Activated B cell treated with CpG ODN at 0.5 μM for 24 hours (primary cell): ENCODE measurements at regions not wholly inside any gene's neighbourhood (a gene's known extent, or its start where the extent isn't known, plus 50 kb on each side); places are given as distances from the start of the nearest gene placed in this dataset.

Source experiments
- ATAC-seq: fragments of 200-7000 bp; cut with Tn5 transposase; one replicate; pipeline ENCODE4 v1.10.0; 2021; ENCODE audit warnings: low read depth, mild to moderate bottlenecking, moderate library complexity
- CTCF ChIA-PET: fragments of 350-600 bp; sonication (Branson Sonifier 250); formaldehyde crosslinking; loops from one replicate; lab custom pipeline; 2021; ENCODE audit warnings: antibody characterized with exemption; lab: Charles Lee
- POLR2A ChIA-PET: fragments of 350-600 bp; sonication (Branson Sonifier 250); formaldehyde crosslinking; loops from one replicate; lab custom pipeline; 2021; ENCODE audit warnings: antibody characterized with exemption; lab: Charles Lee
- DNase-seq: peaks from one replicate; pipeline ENCODE4 v3.0.0; 2022
- H3K27ac Mint-ChIP-seq: one replicate; pipeline ENCODE4 v1.8.0; 2020; ENCODE audit warnings: mixed read lengths
- H3K27me3 Mint-ChIP-seq: one replicate; pipeline ENCODE4 v1.8.0; 2021; ENCODE audit warnings: mixed read lengths
- H3K36me3 Mint-ChIP-seq: one replicate; pipeline ENCODE4 v1.8.0; 2021; ENCODE audit warnings: low read depth, mixed read lengths
- H3K4me1 Mint-ChIP-seq: one replicate; pipeline ENCODE4 v1.8.0; 2021; ENCODE audit warnings: mixed read lengths
- H3K4me3 Mint-ChIP-seq: one replicate; pipeline ENCODE4 v1.8.0; 2020; ENCODE audit warnings: mild to moderate bottlenecking, mixed read lengths
- H3K9me3 Mint-ChIP-seq: one replicate; pipeline ENCODE4 v1.8.0; 2020; ENCODE audit warnings: mixed read lengths
- intact Hi-C: fragments of 100-400 bp; cut with micrococcal nuclease; formaldehyde crosslinking; loops from one replicate; pipeline ENCODE4 v1.15.1; 2024
- TF ChIP-seq, protein P1 (sequence below): fragments of 200-600 bp; IDR thresholded peaks from one replicate; pipeline ENCODE4 v1.8.0; 2022; ENCODE audit warnings: antibody characterized with exemption, mild to moderate bottlenecking

DNA sequence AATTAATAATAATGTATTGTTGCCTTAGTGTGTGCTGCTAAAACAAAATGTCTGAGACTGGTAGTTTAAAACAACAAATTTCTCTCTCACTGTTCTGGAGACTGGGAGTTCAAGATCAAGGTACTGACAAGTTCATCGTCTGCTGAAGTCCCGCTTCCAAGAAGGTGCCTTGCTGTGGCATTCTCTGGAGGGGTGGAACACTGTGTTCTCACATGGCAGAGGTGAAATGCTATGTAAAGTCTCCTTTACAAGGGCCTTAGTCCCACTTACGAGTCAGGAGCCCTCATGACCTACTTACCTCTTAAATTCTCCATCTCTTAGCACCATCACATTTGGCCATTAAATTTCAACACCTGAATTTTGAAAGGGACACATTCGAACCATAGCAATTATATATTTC lies 299.2 kb upstream of the RBMS1 start:
- H3K36me3 Mint-ChIP-seq, result no peaks in the 10 kb centered on the region
- peaks cover 7% of the 10 kb centered on the region for H3K9me3 Mint-ChIP-seq
- no peaks in the 10 kb centered on the region for H3K4me1 Mint-ChIP-seq
- ATAC-seq (no peak), DNase-seq (no peak)
- peaks cover 5% of the 10 kb centered on the region for H3K27me3 Mint-ChIP-seq
- no peak overlapping the region for H3K4me3 Mint-ChIP-seq
- ChIA-PET POLR2A (no interaction called here), CTCF (no interaction called here)
- TF ChIP-seq, protein P1, sequence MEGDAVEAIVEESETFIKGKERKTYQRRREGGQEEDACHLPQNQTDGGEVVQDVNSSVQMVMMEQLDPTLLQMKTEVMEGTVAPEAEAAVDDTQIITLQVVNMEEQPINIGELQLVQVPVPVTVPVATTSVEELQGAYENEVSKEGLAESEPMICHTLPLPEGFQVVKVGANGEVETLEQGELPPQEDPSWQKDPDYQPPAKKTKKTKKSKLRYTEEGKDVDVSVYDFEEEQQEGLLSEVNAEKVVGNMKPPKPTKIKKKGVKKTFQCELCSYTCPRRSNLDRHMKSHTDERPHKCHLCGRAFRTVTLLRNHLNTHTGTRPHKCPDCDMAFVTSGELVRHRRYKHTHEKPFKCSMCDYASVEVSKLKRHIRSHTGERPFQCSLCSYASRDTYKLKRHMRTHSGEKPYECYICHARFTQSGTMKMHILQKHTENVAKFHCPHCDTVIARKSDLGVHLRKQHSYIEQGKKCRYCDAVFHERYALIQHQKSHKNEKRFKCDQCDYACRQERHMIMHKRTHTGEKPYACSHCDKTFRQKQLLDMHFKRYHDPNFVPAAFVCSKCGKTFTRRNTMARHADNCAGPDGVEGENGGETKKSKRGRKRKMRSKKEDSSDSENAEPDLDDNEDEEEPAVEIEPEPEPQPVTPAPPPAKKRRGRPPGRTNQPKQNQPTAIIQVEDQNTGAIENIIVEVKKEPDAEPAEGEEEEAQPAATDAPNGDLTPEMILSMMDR, result no peak
- intact Hi-C loops, result no loop called here
- no peak overlapping the region for H3K27ac Mint-ChIP-seq

DNA sequence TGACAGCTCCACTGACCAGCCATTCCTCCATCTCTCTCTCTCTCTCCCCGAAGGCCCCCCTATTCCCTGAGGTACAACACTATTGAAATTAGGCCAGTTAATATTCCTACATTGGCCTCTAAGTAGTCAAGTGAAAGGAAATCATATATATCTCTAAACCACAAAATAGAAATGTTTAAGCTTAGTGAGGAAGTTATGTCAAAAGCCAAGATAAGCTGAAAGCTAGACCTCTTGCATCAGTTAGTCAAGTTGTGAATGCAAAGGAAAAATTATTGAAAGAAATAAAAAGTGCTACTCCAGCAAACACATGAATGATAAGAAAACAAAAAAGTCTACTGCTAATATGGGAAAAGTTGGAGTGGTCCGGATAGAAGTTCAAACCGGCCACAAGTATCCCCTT lies 301.3 kb upstream of the RBMS1 start:
- H3K36me3 Mint-ChIP-seq, result no peaks in the 10 kb centered on the region
- peaks cover 3% of the 10 kb centered on the region for H3K27me3 Mint-ChIP-seq
- peaks cover 11% of the 10 kb centered on the region for H3K9me3 Mint-ChIP-seq
- intact Hi-C loops, result no loop called here
- POLR2A ChIA-PET, result no interaction called here
- no peak for DNase-seq
- CTCF ChIA-PET, result no interaction called here
- H3K27ac Mint-ChIP-seq, result no peak overlapping the region
- no peak for ATAC-seq
- H3K4me3 Mint-ChIP-seq, result no peak overlapping the region
- TF ChIP-seq, protein P1, result no peak
- H3K4me1 Mint-ChIP-seq, result no peaks in the 10 kb centered on the region

DNA sequence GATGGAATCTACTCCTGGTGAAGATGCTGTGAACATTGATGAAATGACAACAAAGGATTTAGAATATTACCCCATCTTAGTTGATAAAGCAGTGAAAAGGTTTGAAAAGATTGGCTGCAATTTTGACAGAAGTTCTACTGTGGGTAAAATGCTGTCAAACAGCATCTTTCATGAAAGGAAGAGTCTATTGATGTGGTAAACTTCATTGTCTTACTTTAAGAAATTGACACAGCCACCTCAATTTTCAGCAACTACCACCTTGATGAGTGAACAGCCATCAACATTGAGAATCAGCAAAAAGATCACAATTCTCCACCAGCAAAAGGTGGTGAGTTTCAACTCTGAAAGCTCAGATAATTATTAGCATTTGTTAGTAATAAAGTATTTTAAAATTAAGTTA lies 310.3 kb upstream of the RBMS1 start:
- intact Hi-C loops, result no loop called here
- Mint-ChIP-seq H3K36me3 (no peaks in the 10 kb centered on the region), H3K9me3 (peaks cover 4% of the 10 kb centered on the region), H3K27ac (no peak overlapping the region), H3K27me3 (no peaks in the 10 kb centered on the region), H3K4me1 (no peaks in the 10 kb centered on the region), H3K4me3 (no peak overlapping the region)
- ChIA-PET POLR2A (no interaction called here), CTCF (no interaction called here)
- TF ChIP-seq, protein P1, result no peak
- DNase-seq (no peak), ATAC-seq (no peak)

DNA sequence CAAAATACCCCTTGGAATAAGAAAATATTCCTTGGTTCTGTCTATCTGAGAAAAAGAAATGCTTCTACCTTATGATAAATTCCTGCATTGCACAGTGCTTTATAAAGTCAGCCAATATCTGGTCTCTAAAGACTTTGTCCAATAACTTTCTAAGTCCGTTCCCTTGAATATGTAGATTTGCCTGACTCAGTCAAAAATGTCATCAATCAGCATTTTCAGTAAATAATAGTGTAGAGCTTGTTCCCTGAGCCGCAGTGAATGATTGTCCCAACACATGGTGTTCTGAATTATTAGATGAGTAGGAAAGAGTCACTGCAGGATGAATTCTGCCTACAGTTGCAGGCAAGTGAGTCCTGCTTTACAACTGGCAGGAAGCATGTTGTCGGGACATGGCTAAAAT lies 316.8 kb upstream of the RBMS1 start:
- H3K4me3 Mint-ChIP-seq, result no peak overlapping the region
- ATAC-seq (no peak), DNase-seq (no peak)
- H3K27me3 Mint-ChIP-seq, result no peaks in the 10 kb centered on the region
- no peaks in the 10 kb centered on the region for H3K4me1 Mint-ChIP-seq
- CTCF ChIA-PET, result no interaction called here
- TF ChIP-seq, protein P1, result no peak
- H3K27ac Mint-ChIP-seq, result no peak overlapping the region
- H3K36me3 Mint-ChIP-seq, result no peaks in the 10 kb centered on the region
- POLR2A ChIA-PET, result no interaction called here
- H3K9me3 Mint-ChIP-seq, result no peaks in the 10 kb centered on the region
- intact Hi-C loops, result no loop called here

DNA sequence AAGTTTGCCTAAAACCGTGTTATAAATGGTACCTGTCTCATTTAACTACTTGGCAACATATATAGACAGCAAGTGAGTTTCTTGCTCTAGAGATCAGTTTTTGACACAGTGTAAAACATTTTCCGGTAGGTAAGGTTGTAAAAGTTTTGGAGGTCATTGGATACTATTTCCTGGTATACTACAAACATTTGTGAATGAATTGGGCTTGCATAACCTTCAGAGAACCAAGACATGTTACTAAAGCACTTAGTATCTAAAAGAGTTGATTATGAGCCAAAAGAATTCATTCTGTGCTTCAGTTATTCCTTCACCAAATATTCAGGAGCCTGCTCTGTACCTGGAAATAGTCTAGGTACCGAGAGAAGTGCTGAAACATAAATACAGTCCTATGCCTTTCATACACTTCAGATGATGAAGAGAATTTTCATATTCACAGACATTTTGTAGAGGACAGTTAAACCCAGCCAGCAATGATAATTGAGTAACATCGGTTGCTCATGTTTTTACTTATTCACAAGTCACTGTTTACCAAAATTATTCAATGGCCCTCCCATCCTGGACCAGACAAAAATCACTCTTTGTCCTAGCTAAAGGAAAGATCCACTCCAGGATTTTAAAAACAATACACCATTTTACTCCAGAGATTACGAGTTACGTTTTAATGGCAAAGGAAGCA lies 319.4 kb upstream of the RBMS1 start:
- Mint-ChIP-seq H3K36me3 (no peaks in the 10 kb centered on the region), H3K4me1 (no peaks in the 10 kb centered on the region), H3K27me3 (no peaks in the 10 kb centered on the region), H3K9me3 (no peaks in the 10 kb centered on the region), H3K4me3 (no peak overlapping the region), H3K27ac (no peak overlapping the region)
- no peak for DNase-seq
- ATAC-seq, result no peak
- POLR2A ChIA-PET, result no interaction called here
- CTCF ChIA-PET, result no interaction called here
- intact Hi-C loops, result no loop called here
- TF ChIP-seq, protein P1, result no peak
